HepG2 (cell line): ENCODE measurements at regions not wholly inside any gene's neighbourhood (a gene's known extent, or its start where the extent isn't known, plus 50 kb on each side); places are given as distances from the start of the nearest gene placed in this dataset.

Source experiments
- ATAC-seq: fragments of 200-7000 bp; cut with Tn5 transposase; 3 replicates; pipeline ENCODE4 v1.9.1; 2020; ENCODE audit warnings: mild to moderate bottlenecking, moderate library complexity
- BruUV-seq: library from RNA; stranded (reverse); fragments of 400-500 nt; replicated peaks from 2 replicates; lab custom pipeline; 2021; lab: Mats Ljungman, UMichigan
- CTCF ChIA-PET: fragments of 300-600 bp; formaldehyde crosslinking; extraction: SDS; loops from one replicate; lab custom pipeline; 2021; ENCODE audit warnings: low total read pairs, inconsistent platforms, low intra/inter-chr PET ratio; lab: Yijun Ruan, JAX
- POLR2A ChIA-PET: fragments of 350-600 bp; sonication (Branson Sonifier 250); formaldehyde crosslinking; loops from one replicate; lab custom pipeline; 2020; ENCODE audit warnings: antibody characterized with exemption, inconsistent platforms; lab: Yijun Ruan, JAX
- DNase-seq: peaks from one replicate; pipeline ENCODE4 v3.0.0-alpha.2; 2015; ENCODE audit warnings: low spot score
- FAIRE-seq: peaks from 3 replicates; lab custom pipeline; 2011; peaks lifted over from hg19 to GRCh38; lab: Jason Lieb, UNC
- H2AFZ ChIP-seq: one replicate; pipeline ENCODE4 v1.6.1; 2011; ENCODE audit warnings: low read length, inconsistent platforms
- H3K27ac ChIP-seq: fragments of 300-600 bp; 3 replicates; pipeline ENCODE4 v1.8.0; 2011; ENCODE audit warnings: mixed run types, mild to moderate bottlenecking, mixed read lengths, low read length, inconsistent platforms; ENCODE audit not compliant: insufficient read depth; ENCODE audit errors: extremely low read length
- H3K27me3 ChIP-seq, 2 experiments: fragments of 200-600 bp in 1 of 2; 2 replicates in 1 of 2; 3 replicates in 1 of 2; pipeline versions ENCODE4 v1.6.0 to v1.8.0; 2011; ENCODE audit warnings: low read length in 2 of 2, mild to moderate bottlenecking in 2 of 2, moderate library complexity in 2 of 2, inconsistent platforms in 1 of 2; ENCODE audit not compliant: insufficient read depth in 2 of 2, control insufficient read depth in 1 of 2
- H3K36me3 ChIP-seq, 2 experiments: fragments of 200-600 bp in 1 of 2; replicated peaks in 1 of 2; 2 replicates in 1 of 2; 3 replicates in 1 of 2; pipeline versions ENCODE4 v1.5.1 to v1.8.0; 2011; ENCODE audit warnings: low read length in 2 of 2, inconsistent platforms in 1 of 2; ENCODE audit not compliant: insufficient read depth in 2 of 2, control insufficient read depth in 1 of 2
- H3K4me1 ChIP-seq: 2 replicates; pipeline ENCODE4 v1.5.1; 2012; ENCODE audit warnings: low read length, inconsistent platforms; ENCODE audit not compliant: insufficient read depth
- H3K4me2 ChIP-seq: 2 replicates; pipeline ENCODE4 v1.6.0; 2011; ENCODE audit warnings: low read depth, low read length, inconsistent platforms
- H3K4me3 ChIP-seq, 3 experiments: fragments of 200-600 bp in 1 of 3; sonication (generic), shearing (Covaris generic) in 1 of 3; replicated peaks in 1 of 3; 2 replicates each; pipeline ENCODE4 v1.5.1; 2011 to 2016; ENCODE audit warnings: low read length in 3 of 3, inconsistent platforms in 2 of 3, low read depth in 2 of 3, mild to moderate bottlenecking in 2 of 3, control low read depth in 1 of 3, mixed read lengths in 1 of 3; ENCODE audit not compliant: insufficient read depth in 1 of 3
- H3K79me2 ChIP-seq: one replicate; pipeline ENCODE4 v1.6.1; 2011; ENCODE audit warnings: low read length, inconsistent platforms; ENCODE audit not compliant: insufficient read depth
- H3K9ac ChIP-seq: 2 replicates; pipeline ENCODE4 v1.6.0; 2011; ENCODE audit warnings: mild to moderate bottlenecking, low read depth, low read length, inconsistent platforms; ENCODE audit not compliant: insufficient read depth
- H3K9me3 ChIP-seq: 2 replicates; pipeline ENCODE4 v1.5.1; 2012; ENCODE audit warnings: mild to moderate bottlenecking, low read length
- H4K20me1 ChIP-seq: 2 replicates; pipeline ENCODE4 v1.6.0; 2011; ENCODE audit warnings: inconsistent platforms, mild to moderate bottlenecking, low read length, moderate library complexity; ENCODE audit not compliant: insufficient read depth
- AHDC1 ChIP-seq: sonication (generic); formaldehyde crosslinking; IDR thresholded peaks from 2 replicates; pipeline ENCODE4 v1.5.1; 2020; ENCODE audit warnings: mild to moderate bottlenecking, missing genetic modification reagents, borderline replicate concordance
- GPN1 ChIP-seq: sonication (generic); formaldehyde crosslinking; IDR thresholded peaks from 2 replicates; pipeline ENCODE4 v1.5.1; 2020; ENCODE audit warnings: missing genetic modification reagents, borderline replicate concordance
- HOMEZ ChIP-seq: IDR thresholded peaks from 2 replicates; pipeline ENCODE4 v1.6.1; 2016; ENCODE audit warnings: low read depth
- MEF2D ChIP-seq: sonication (generic); formaldehyde crosslinking; IDR thresholded peaks from 2 replicates; pipeline ENCODE4 v1.5.1; 2020; ENCODE audit warnings: mild to moderate bottlenecking, missing genetic modification reagents
- NAIF1 ChIP-seq: sonication (generic); formaldehyde crosslinking; IDR thresholded peaks from 2 replicates; pipeline ENCODE4 v1.5.0; 2020; ENCODE audit warnings: mild to moderate bottlenecking, missing genetic modification reagents, borderline replicate concordance
- PATZ1 ChIP-seq: sonication (generic); formaldehyde crosslinking; IDR thresholded peaks from 2 replicates; pipeline ENCODE4 v1.4.0; 2020; ENCODE audit warnings: missing genetic modification reagents
- RFX5 ChIP-seq: IDR thresholded peaks from 2 replicates; pipeline ENCODE4 v1.6.1; 2011; ENCODE audit warnings: low read depth, low read length, improper control_type of control experiment
- TMF1 ChIP-seq: sonication (generic); formaldehyde crosslinking; IDR thresholded peaks from 2 replicates; pipeline ENCODE4 v1.8.1; 2022; ENCODE audit warnings: low read depth, missing genetic modification reagents
- ZNF34 ChIP-seq: sonication (generic); formaldehyde crosslinking; IDR thresholded peaks from 2 replicates; pipeline ENCODE4 v1.4.0; 2020; ENCODE audit warnings: mild to moderate bottlenecking, missing genetic modification reagents, borderline replicate concordance
- WGBS: methylation state at CpG from one replicate; pipeline ENCODE4 v1.1.6; 2017; ENCODE audit warnings: low lambda C conversion rate; 5-methylcytosine and 5-hydroxymethylcytosine counted together
- in situ Hi-C: cut with HindIII; loops from 2 replicates; pipeline ENCODE4 v1.10.0; 2017; ENCODE audit warnings: low pct_unique_long_range_greater_than_20kb; ENCODE audit not compliant: extremely low pct_ligation_motif_present
- intact Hi-C: fragments of 100-400 bp; cut with micrococcal nuclease; formaldehyde crosslinking; loops from one replicate; pipeline ENCODE4 v1.10.0; 2022; ENCODE audit not compliant: unreplicated experiment

GRCh38 chr3:112747624-112748023, 99.0 kb downstream of the CD200R1L start:
- no peak overlapping the region for H3K9ac ChIP-seq
- ATAC-seq (no peak), DNase-seq (no peak), FAIRE-seq (no peak)
- H2AFZ ChIP-seq = no peak overlapping the region
- intact Hi-C loops (no loop called here), in situ Hi-C loops (no loop called here)
- CTCF ChIA-PET = no interaction called here
- no peak overlapping the region for H3K27ac ChIP-seq
- H4K20me1 ChIP-seq = no peaks in the 10 kb centered on the region
- H3K36me3 ChIP-seq = no peaks in the 10 kb centered on the region
- H3K4me2 ChIP-seq = no peak overlapping the region
- POLR2A ChIA-PET = no interaction called here
- no TSS peak for BruUV-seq
- no peaks in the 10 kb centered on the region for H3K4me1 ChIP-seq
- H3K9me3 ChIP-seq = no peaks in the 10 kb centered on the region
- no peak for TF ChIP-seq GPN1
- no peak for TF ChIP-seq NAIF1 (CRISPR knock-in tag)
- no peak for TF ChIP-seq HOMEZ
- no peak for TF ChIP-seq RFX5
- no peak for TF ChIP-seq ZNF34
- TF ChIP-seq AHDC1 = no peak
- TF ChIP-seq TMF1 (CRISPR knock-in tag) = no peak
- TF ChIP-seq MEF2D (CRISPR knock-in tag) = no peak
- TF ChIP-seq PATZ1 (CRISPR knock-in tag) = no peak
- H3K27me3 ChIP-seq = no peaks in the 10 kb centered on the region; a peak in 1 of 5 replicates
- no peaks in the 10 kb centered on the region for H3K79me2 ChIP-seq
- H3K4me3 ChIP-seq = no peak overlapping the region
- WGBS = 19% methylated on average over 3 of the region's 3 CpGs
